A549 (cell line): ENCODE measurements at regions not wholly inside any gene's neighbourhood (a gene's known extent, or its start where the extent isn't known, plus 50 kb on each side); places are given as distances from the start of the nearest gene placed in this dataset.

Source experiments
- BHLHE40 ChIP-seq: IDR thresholded peaks from 2 replicates; pipeline ENCODE4 v1.6.1; 2012; ENCODE audit warnings: low read depth, low read length, inconsistent platforms
- CEBPB ChIP-seq, 2 experiments: fragments of >200 bp in 1 of 2; sonication (Bioruptor Twin) in 1 of 2; formaldehyde crosslinking in 1 of 2; IDR thresholded peaks; 2 replicates each; pipeline ENCODE4 v1.6.1; 2012 to 2016
- HOXA7 ChIP-seq: fragments of 250-450 bp; sonication (Bioruptor Pico); IDR thresholded peaks from 2 replicates; pipeline ENCODE4 v1.5.0; 2020; ENCODE audit warnings: mild to moderate bottlenecking, moderate library complexity
- POLR2A ChIP-seq: IDR thresholded peaks from 2 replicates; pipeline ENCODE4 v1.6.1; 2012; ENCODE audit warnings: mild to moderate bottlenecking, low read length
- RFX5 ChIP-seq: fragments of 450-650 bp; IDR thresholded peaks from 2 replicates; pipeline ENCODE4 v1.7.1; 2014; ENCODE audit warnings: antibody characterized with exemption, mild to moderate bottlenecking, moderate library complexity
- RNF2 ChIP-seq: fragments of 200-600 bp; sonication (generic); IDR thresholded peaks from 2 replicates; pipeline ENCODE4 v1.6.1; 2016; ENCODE audit warnings: low read depth, mild to moderate bottlenecking, antibody characterized with exemption, moderate library complexity, borderline replicate concordance
- SREBF2 ChIP-seq: fragments of 450-650 bp; IDR thresholded peaks from 2 replicates; pipeline ENCODE4 v1.6.1; 2014; ENCODE audit warnings: mild to moderate bottlenecking, moderate library complexity
- ZNF302 ChIP-seq: fragments of 250-450 bp; sonication (Bioruptor Pico); IDR thresholded peaks from 2 replicates; pipeline ENCODE4 v1.9.0; 2021; ENCODE audit warnings: inconsistent platforms, mild to moderate bottlenecking, moderate library complexity
- TF ChIP-seq, protein P1 (sequence below): fragments of >200 bp; sonication (Bioruptor Twin); formaldehyde crosslinking; IDR thresholded peaks from 3 replicates; pipeline ENCODE4 v1.6.1; 2016
- TF ChIP-seq, protein P2 (sequence below): fragments of >200 bp; sonication (Bioruptor Twin); formaldehyde crosslinking; IDR thresholded peaks from 3 replicates; pipeline ENCODE4 v1.5.1; 2016
- TF ChIP-seq, protein P3 (sequence below): IDR thresholded peaks from 2 replicates; pipeline ENCODE4 v1.6.1; 2012

DNA sequence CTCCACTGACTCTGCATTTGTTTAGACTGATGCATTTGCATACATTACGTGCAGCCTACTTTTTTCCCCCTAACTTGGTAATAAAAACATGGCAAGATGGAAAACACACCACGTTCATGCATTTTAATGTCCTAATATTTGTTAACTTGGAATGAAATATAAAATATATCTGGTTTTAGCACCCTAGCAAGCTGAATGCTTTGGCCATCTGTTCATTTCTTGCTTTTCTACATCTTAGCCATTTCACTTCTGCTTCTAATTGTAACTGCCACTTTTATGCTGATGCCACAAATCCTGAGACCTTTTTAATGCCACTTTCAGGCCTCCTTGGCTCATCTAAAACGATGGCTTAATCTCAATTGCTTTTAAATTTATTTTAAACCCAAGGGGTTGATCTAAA, 177.7 kb upstream of the RASSF8 start:
- TF ChIP-seq, protein P1, sequence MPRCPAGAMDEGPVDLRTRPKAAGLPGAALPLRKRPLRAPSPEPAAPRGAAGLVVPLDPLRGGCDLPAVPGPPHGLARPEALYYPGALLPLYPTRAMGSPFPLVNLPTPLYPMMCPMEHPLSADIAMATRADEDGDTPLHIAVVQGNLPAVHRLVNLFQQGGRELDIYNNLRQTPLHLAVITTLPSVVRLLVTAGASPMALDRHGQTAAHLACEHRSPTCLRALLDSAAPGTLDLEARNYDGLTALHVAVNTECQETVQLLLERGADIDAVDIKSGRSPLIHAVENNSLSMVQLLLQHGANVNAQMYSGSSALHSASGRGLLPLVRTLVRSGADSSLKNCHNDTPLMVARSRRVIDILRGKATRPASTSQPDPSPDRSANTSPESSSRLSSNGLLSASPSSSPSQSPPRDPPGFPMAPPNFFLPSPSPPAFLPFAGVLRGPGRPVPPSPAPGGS: no peak
- TF ChIP-seq RFX5: no peak
- no peak for TF ChIP-seq POLR2A
- TF ChIP-seq, protein P2, sequence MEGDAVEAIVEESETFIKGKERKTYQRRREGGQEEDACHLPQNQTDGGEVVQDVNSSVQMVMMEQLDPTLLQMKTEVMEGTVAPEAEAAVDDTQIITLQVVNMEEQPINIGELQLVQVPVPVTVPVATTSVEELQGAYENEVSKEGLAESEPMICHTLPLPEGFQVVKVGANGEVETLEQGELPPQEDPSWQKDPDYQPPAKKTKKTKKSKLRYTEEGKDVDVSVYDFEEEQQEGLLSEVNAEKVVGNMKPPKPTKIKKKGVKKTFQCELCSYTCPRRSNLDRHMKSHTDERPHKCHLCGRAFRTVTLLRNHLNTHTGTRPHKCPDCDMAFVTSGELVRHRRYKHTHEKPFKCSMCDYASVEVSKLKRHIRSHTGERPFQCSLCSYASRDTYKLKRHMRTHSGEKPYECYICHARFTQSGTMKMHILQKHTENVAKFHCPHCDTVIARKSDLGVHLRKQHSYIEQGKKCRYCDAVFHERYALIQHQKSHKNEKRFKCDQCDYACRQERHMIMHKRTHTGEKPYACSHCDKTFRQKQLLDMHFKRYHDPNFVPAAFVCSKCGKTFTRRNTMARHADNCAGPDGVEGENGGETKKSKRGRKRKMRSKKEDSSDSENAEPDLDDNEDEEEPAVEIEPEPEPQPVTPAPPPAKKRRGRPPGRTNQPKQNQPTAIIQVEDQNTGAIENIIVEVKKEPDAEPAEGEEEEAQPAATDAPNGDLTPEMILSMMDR: no peak
- TF ChIP-seq SREBF2: no peak
- no peak for TF ChIP-seq BHLHE40
- TF ChIP-seq ZNF302 (CRISPR knock-in tag): no peak
- TF ChIP-seq RNF2: no peak
- no peak for TF ChIP-seq CEBPB (IDR thresholded peaks at IDR 0.05)
- TF ChIP-seq, protein P3, sequence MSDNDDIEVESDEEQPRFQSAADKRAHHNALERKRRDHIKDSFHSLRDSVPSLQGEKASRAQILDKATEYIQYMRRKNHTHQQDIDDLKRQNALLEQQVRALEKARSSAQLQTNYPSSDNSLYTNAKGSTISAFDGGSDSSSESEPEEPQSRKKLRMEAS: no peak
- TF ChIP-seq HOXA7 (CRISPR knock-in tag): no peak
